ENCODE measurements at regions not wholly inside any gene's neighbourhood (a gene's known extent, or its start where the extent isn't known, plus 50 kb on each side); places are given as distances from the start of the nearest gene placed in this dataset.

- no peak for TF ChIP-seq CREB1 (CRISPR knock-in tag; IDR thresholded peaks at IDR 0.05)
Observed at GRCh38 chr2:129627437-129627836, 352.0 kb upstream of the RAB6C start (continued).

GRCh38 chr2:129636692-129637091 is 342.8 kb upstream of the RAB6C start:
- H3K4me1 Mint-ChIP-seq = peaks cover 6% of the 10 kb centered on the region
- no peak overlapping the region for H3K4me3 Mint-ChIP-seq
- H3K27me3 Mint-ChIP-seq (ENCODE audit: low read depth) = no peaks in the 10 kb centered on the region
- H3K9me3 Mint-ChIP-seq = no peaks in the 10 kb centered on the region
- POLR2A ChIA-PET = no interaction called here
- CTCF ChIA-PET = no interaction called here
- no peaks in the 10 kb centered on the region for H3K36me3 Mint-ChIP-seq
- no peak overlapping the region for H3K27ac Mint-ChIP-seq
- TF ChIP-seq FOXJ3 (CRISPR knock-in tag; IDR thresholded peaks at IDR 0.05; ENCODE audit: borderline replicate concordance) = no peak
- no peak for TF ChIP-seq E2F1 (CRISPR knock-in tag; IDR thresholded peaks at IDR 0.05)
- TF ChIP-seq SMAD4 (CRISPR knock-in tag; IDR thresholded peaks at IDR 0.05) = no peak
- TF ChIP-seq OVOL2 (CRISPR knock-in tag; IDR thresholded peaks at IDR 0.05; ENCODE audit: borderline replicate concordance) = no peak
- TF ChIP-seq SMAD3 (CRISPR knock-in tag; IDR thresholded peaks at IDR 0.05; ENCODE audit: borderline replicate concordance) = no peak
- no peak for TF ChIP-seq ZNF671 (CRISPR knock-in tag; IDR thresholded peaks at IDR 0.05)
- no peak for TF ChIP-seq SOX15 (CRISPR knock-in tag; IDR thresholded peaks at IDR 0.05)
- TF ChIP-seq ARID4B (CRISPR knock-in tag; IDR thresholded peaks at IDR 0.05; ENCODE audit: borderline replicate concordance) = no peak
- no peak for TF ChIP-seq FOXK1 (CRISPR knock-in tag; IDR thresholded peaks at IDR 0.05)
- TF ChIP-seq AR (CRISPR knock-in tag; IDR thresholded peaks at IDR 0.05) = no peak
- no peak for TF ChIP-seq ATF1 (CRISPR knock-in tag; IDR thresholded peaks at IDR 0.05)
- TF ChIP-seq ETV6 (CRISPR knock-in tag; IDR thresholded peaks at IDR 0.05) = no peak
- no peak for TF ChIP-seq ZNF416 (CRISPR knock-in tag; IDR thresholded peaks at IDR 0.05)
- no peak for TF ChIP-seq USF1 (CRISPR knock-in tag; IDR thresholded peaks at IDR 0.05)
- no peak for TF ChIP-seq CREB1 (CRISPR knock-in tag; IDR thresholded peaks at IDR 0.05)
- no peak for TF ChIP-seq ZNF121 (CRISPR knock-in tag; IDR thresholded peaks at IDR 0.05)
- no peak for TF ChIP-seq MAX (CRISPR knock-in tag; IDR thresholded peaks at IDR 0.05)
- no peak for ATAC-seq
- DNase-seq (ENCODE audit: low spot score) = no peak
